Thyroid gland (tissue), 4 donors: ENCODE measurements at regions not wholly inside any gene's neighbourhood (a gene's known extent, or its start where the extent isn't known, plus 50 kb on each side); places are given as distances from the start of the nearest gene placed in this dataset.

Experiments
- POLR2A ChIP-seq, 2 donors: fragments of 450-650 bp; IDR thresholded peaks; one replicate each; pipeline ENCODE4 v1.6.1; 2017; ENCODE audit warnings: antibody characterized with exemption in 2 of 2, mild to moderate bottlenecking in 2 of 2, moderate library complexity in 1 of 2
- TF ChIP-seq, protein P1 (sequence below), 6 experiments: fragments of 200-600 bp in 3 of 6; fragments of 450-650 bp in 3 of 6; sonication (generic) in 3 of 6; IDR thresholded peaks; one replicate each; pipeline ENCODE4 v1.5.1; 2016 to 2019; ENCODE audit warnings: antibody characterized with exemption in 6 of 6, mild to moderate bottlenecking in 2 of 6, inconsistent platforms in 1 of 6, moderate library complexity in 1 of 6

- TF ChIP-seq, protein P1, sequence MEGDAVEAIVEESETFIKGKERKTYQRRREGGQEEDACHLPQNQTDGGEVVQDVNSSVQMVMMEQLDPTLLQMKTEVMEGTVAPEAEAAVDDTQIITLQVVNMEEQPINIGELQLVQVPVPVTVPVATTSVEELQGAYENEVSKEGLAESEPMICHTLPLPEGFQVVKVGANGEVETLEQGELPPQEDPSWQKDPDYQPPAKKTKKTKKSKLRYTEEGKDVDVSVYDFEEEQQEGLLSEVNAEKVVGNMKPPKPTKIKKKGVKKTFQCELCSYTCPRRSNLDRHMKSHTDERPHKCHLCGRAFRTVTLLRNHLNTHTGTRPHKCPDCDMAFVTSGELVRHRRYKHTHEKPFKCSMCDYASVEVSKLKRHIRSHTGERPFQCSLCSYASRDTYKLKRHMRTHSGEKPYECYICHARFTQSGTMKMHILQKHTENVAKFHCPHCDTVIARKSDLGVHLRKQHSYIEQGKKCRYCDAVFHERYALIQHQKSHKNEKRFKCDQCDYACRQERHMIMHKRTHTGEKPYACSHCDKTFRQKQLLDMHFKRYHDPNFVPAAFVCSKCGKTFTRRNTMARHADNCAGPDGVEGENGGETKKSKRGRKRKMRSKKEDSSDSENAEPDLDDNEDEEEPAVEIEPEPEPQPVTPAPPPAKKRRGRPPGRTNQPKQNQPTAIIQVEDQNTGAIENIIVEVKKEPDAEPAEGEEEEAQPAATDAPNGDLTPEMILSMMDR (IDR thresholded peaks at IDR 0.05), result no peak
- TF ChIP-seq POLR2A (IDR thresholded peaks at IDR 0.05), result no peak
Observed at GRCh38 chr11:128235426-128235825, 351.9 kb downstream of the ETS1 start.
